ENCODE measurements at regions not wholly inside any gene's neighbourhood (a gene's known extent, or its start where the extent isn't known, plus 50 kb on each side); places are given as distances from the start of the nearest gene placed in this dataset.
A peak's percentile ranks its signal among the peaks of the same experiment; 100 is the strongest.

GRCh38 chr5:32953694-32954093, 242.6 kb downstream of the NPR3 start:
- Histone ChIP-seq H3K9me3 (peaks cover 0 to 3% (median 0%) of the 10 kb centered on the region in 11 donors), H3K27me3 (no peaks in the 10 kb centered on the region), H3K27ac (no peak overlapping the region), H3K4me1 (peaks cover 0 to 12% (median 0%) of the 10 kb centered on the region in 9 donors), H3K36me3 (no peaks in the 10 kb centered on the region), H3K4me3 (no peak overlapping the region)
- intact Hi-C loops (cut with DNase I), result no loop called here
- no peak for TF ChIP-seq CTCF (IDR thresholded peaks at IDR 0.05)
- DNase-seq, result no peak
- 68 to 76% methylated on average over 1 of the region's 1 CpG for WGBS, 2 donors
- ATAC-seq, result no peak

GRCh38 chr5:32955814-32956213, 244.7 kb downstream of the NPR3 start:
- WGBS, 2 donors, result 10 to 25% methylated on average over 1 of the region's 1 CpG
- DNase-seq (no peak), ATAC-seq (peak in 2 of 8 donors; percentile 8 to 57)
- intact Hi-C loops (cut with DNase I), result no loop called here
- no peaks in the 10 kb centered on the region for H3K36me3 ChIP-seq
- peaks cover 0 to 5% (median 0%) of the 10 kb centered on the region in 9 donors for H3K4me1 ChIP-seq
- no peaks in the 10 kb centered on the region for H3K27me3 ChIP-seq
- H3K27ac ChIP-seq, result no peak overlapping the region
- no peak overlapping the region for H3K4me3 ChIP-seq
- TF ChIP-seq CTCF (IDR thresholded peaks at IDR 0.05), result no peak
- peaks cover 0 to 3% (median 0%) of the 10 kb centered on the region in 11 donors for H3K9me3 ChIP-seq

GRCh38 chr5:32960340-32961058, 249.4 kb downstream of the NPR3 start:
- H3K27me3 ChIP-seq, result no peaks in the 10 kb centered on the region
- DNase-seq (no peak), ATAC-seq (no peak)
- WGBS, 2 donors, result 64 to 74% methylated on average over 2 of the region's 2 CpGs
- H3K9me3 ChIP-seq, result peaks cover 0 to 3% (median 0%) of the 10 kb centered on the region in 11 donors
- no peak for TF ChIP-seq CTCF (IDR thresholded peaks at IDR 0.05)
- H3K4me1 ChIP-seq, result no peaks in the 10 kb centered on the region
- no peaks in the 10 kb centered on the region for H3K36me3 ChIP-seq
- H3K27ac ChIP-seq, result no peak overlapping the region
- intact Hi-C loops (cut with DNase I), result no loop called here
- no peak overlapping the region for H3K4me3 ChIP-seq

- 78 to 82% methylated on average over 1 of the region's 1 CpG for WGBS, 2 donors
- no peaks in the 10 kb centered on the region for H3K36me3 ChIP-seq
- no peaks in the 10 kb centered on the region for H3K4me1 ChIP-seq
- TF ChIP-seq CTCF (IDR thresholded peaks at IDR 0.05), result no peak
- intact Hi-C loops (cut with DNase I), result no loop called here
- no peak for ATAC-seq
- H3K4me3 ChIP-seq, result no peak overlapping the region
- no peak for DNase-seq
- H3K27me3 ChIP-seq, result no peaks in the 10 kb centered on the region
- H3K27ac ChIP-seq, result no peak overlapping the region
- peaks cover 0 to 3% (median 0%) of the 10 kb centered on the region in 11 donors for H3K9me3 ChIP-seq
Observed at GRCh38 chr5:32961059-32961415, 249.9 kb downstream of the NPR3 start.

Measured in heart right ventricle (tissue), 16 donors.